MM.1S (cell line): ENCODE measurements at regions not wholly inside any gene's neighbourhood (a gene's known extent, or its start where the extent isn't known, plus 50 kb on each side); places are given as distances from the start of the nearest gene placed in this dataset.

Experiments
- DNase-seq: peaks from one replicate; pipeline ENCODE4 v3.0.0-alpha.2; 2015
- H2AFZ ChIP-seq: fragments of 300-600 bp; sonication (generic); 2 replicates; pipeline ENCODE4 v1.6.0; 2016; ENCODE audit warnings: antibody characterized with exemption, low read length
- H3F3A ChIP-seq: fragments of 300-600 bp; sonication (generic); 2 replicates; pipeline ENCODE4 v1.6.1; 2016; ENCODE audit warnings: mild to moderate bottlenecking, antibody characterized with exemption, low read length, moderate library complexity, mixed read lengths; ENCODE audit not compliant: insufficient read depth
- H3K27ac ChIP-seq: fragments of 300-600 bp; sonication (generic); 2 replicates; pipeline ENCODE4 v1.5.1; 2016; ENCODE audit warnings: mild to moderate bottlenecking, low read length
- H3K27me3 ChIP-seq: fragments of 300-600 bp; sonication (generic); replicated peaks from 2 replicates; pipeline ENCODE4 v1.6.0; 2016; ENCODE audit warnings: low read length; ENCODE audit not compliant: insufficient read depth
- H3K36me3 ChIP-seq: fragments of 300-600 bp; sonication (generic); replicated peaks from 2 replicates; pipeline ENCODE4 v1.6.1; 2016; ENCODE audit warnings: mild to moderate bottlenecking, low read length, mixed read lengths; ENCODE audit not compliant: insufficient read depth
- H3K4me1 ChIP-seq: fragments of 300-600 bp; sonication (generic); 2 replicates; pipeline ENCODE4 v1.6.1; 2016; ENCODE audit warnings: low read length, mixed read lengths
- H3K4me2 ChIP-seq: fragments of 300-600 bp; sonication (generic); 2 replicates; pipeline ENCODE4 v1.6.0; 2016; ENCODE audit warnings: low read depth, low read length
- H3K4me3 ChIP-seq: fragments of 300-600 bp; sonication (generic); 2 replicates; pipeline ENCODE4 v1.5.1; 2016; ENCODE audit warnings: low read length, mixed read lengths
- H3K79me2 ChIP-seq: fragments of 300-600 bp; sonication (generic); 2 replicates; pipeline ENCODE4 v1.6.1; 2016; ENCODE audit warnings: mixed run types, low read length, mixed read lengths
- H3K9ac ChIP-seq: fragments of 300-600 bp; sonication (generic); 2 replicates; pipeline ENCODE4 v1.6.1; 2016; ENCODE audit warnings: low read length, mixed read lengths
- H3K9me2 ChIP-seq: fragments of 300-600 bp; sonication (generic); replicated peaks from 2 replicates; pipeline ENCODE4 v1.6.1; 2016; ENCODE audit warnings: mild to moderate bottlenecking, low read length, mixed read lengths; ENCODE audit not compliant: insufficient read depth
- H3K9me3 ChIP-seq: fragments of 300-600 bp; sonication (generic); replicated peaks from 2 replicates; pipeline ENCODE4 v1.6.1; 2016; ENCODE audit warnings: mild to moderate bottlenecking, low read length, mixed read lengths; ENCODE audit not compliant: insufficient read depth
- H4K20me1 ChIP-seq: fragments of 300-600 bp; sonication (generic); 2 replicates; pipeline ENCODE4 v1.6.1; 2016; ENCODE audit warnings: mild to moderate bottlenecking, low read length, moderate library complexity, mixed read lengths; ENCODE audit not compliant: insufficient read depth
- CTCF ChIP-seq: fragments of 300-600 bp; sonication (generic); IDR thresholded peaks from 2 replicates; pipeline ENCODE4 v1.5.1; 2016; ENCODE audit warnings: antibody characterized with exemption, low read length, mixed read lengths
- EZH2 ChIP-seq: fragments of 300-600 bp; sonication (generic); optimal IDR thresholded peaks from 2 replicates; pipeline ENCODE3; 2017; ENCODE audit warnings: low read depth, mild to moderate bottlenecking, antibody characterized with exemption, low read length, mixed read lengths
- EZH2phosphoT487 ChIP-seq: fragments of 300-600 bp; sonication (generic); IDR thresholded peaks from 2 replicates; pipeline ENCODE4 v1.6.1; 2018; ENCODE audit warnings: antibody characterized with exemption, low read length

GRCh38 chr1:184330875-184331274 lies 56.0 kb upstream of the C1orf21 start:
- H3K9me2 ChIP-seq = no peaks in the 10 kb centered on the region
- no peaks in the 10 kb centered on the region for H3F3A ChIP-seq
- no peaks in the 10 kb centered on the region for H4K20me1 ChIP-seq
- no peaks in the 10 kb centered on the region for H3K9me3 ChIP-seq
- H3K79me2 ChIP-seq = no peaks in the 10 kb centered on the region
- H3K9ac ChIP-seq = no peak overlapping the region
- no peaks in the 10 kb centered on the region for H3K36me3 ChIP-seq
- DNase-seq = no peak
- no peak for TF ChIP-seq EZH2
- TF ChIP-seq CTCF = no peak
- no peak for TF ChIP-seq EZH2phosphoT487
- H3K27me3 ChIP-seq = no peaks in the 10 kb centered on the region
- no peak overlapping the region for H3K4me3 ChIP-seq
- no peak overlapping the region for H3K27ac ChIP-seq
- no peak overlapping the region for H2AFZ ChIP-seq
- H3K4me2 ChIP-seq = no peak overlapping the region
- no peaks in the 10 kb centered on the region for H3K4me1 ChIP-seq
